Stromal cell of bone marrow (primary cell): ENCODE measurements at regions not wholly inside any gene's neighbourhood (a gene's known extent, or its start where the extent isn't known, plus 50 kb on each side); places are given as distances from the start of the nearest gene placed in this dataset.
A peak's percentile ranks its signal among the peaks of the same experiment; 100 is the strongest.
"Not testable (repeated sequence)": the region's sequence is repeated elsewhere in the genome, so short reads cannot be mapped to it uniquely, and the experiment has no call there.

Source experiments
- DNase-seq: peaks from one replicate; pipeline ENCODE4 v3.0.0-alpha.2; 2012; ENCODE audit warnings: low read depth

DNA sequence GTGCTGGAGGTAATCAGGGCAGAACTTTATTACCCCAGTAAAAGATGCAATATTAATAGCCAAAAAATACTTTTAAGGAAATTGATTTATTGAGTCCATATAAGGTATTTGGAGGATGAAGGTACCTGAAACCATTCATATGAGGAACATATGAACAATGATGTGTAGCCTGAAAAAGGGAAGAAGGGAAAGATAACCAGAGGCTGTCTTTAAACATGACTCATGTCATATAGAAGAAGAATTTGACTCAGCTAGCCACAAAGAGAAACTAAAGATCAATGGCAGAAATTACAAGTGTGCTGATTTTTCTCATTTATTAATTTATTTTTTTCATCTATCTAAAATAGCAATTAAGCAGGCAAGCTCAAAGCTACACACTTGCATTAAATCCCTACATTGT is 136.2 kb upstream of the DUSP10 start:
- no peak for DNase-seq

GRCh38 chr1:221877311-221877710 is 135.4 kb upstream of the DUSP10 start:
- DNase-seq, result no peak

DNA sequence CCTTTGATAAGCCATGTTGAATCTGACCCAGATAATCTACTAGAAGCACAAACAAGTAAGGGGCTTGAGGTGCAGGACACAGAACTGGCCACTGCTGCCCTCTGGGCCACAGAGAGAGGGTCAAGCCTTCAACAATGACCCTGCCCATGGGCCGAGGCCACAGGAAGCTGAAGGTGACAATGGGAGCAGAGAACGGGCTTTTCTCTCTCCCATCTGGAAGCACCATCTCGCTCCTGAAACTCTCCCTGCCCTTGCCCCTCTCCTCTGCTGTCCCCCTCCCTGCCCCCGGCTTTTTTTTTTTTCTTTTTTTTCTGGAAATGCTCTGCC is 133.1 kb upstream of the DUSP10 start:
- DNase-seq, result no peak

DNA sequence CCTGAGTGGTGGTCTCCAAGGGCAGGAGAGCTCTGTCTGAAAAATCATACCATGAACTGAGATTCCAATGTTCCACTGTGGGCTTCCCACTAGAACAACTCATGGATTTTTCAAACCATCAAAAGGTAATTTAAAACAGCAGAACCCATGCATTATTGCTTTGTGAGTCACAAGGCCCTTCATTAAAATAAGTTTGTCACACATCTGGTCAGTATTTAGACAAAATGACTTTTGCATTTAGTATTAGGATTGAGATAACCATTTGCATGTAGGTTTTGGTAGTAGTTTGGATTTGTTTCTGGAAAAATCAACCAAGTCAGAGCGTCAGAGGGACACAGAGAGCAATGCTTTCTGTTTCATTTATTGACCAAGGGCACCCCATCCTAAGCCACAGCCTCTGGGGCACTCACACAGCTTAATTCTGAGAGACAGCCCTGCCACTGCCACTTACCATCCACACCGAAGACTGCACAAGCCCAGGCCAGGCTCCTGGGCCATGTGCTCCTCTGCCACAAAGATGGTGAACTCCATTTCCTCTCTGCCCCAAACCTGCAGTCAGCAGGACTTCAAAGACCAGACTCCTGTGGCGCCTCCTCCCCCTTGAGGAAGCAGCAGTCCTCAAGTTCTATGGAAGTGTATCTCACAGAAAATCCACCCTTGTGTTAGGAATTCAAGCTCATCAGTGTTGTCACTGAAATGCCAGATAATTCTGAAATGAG is 132.6 kb upstream of the DUSP10 start:
- DNase-seq, result peak; percentile 18

DNA sequence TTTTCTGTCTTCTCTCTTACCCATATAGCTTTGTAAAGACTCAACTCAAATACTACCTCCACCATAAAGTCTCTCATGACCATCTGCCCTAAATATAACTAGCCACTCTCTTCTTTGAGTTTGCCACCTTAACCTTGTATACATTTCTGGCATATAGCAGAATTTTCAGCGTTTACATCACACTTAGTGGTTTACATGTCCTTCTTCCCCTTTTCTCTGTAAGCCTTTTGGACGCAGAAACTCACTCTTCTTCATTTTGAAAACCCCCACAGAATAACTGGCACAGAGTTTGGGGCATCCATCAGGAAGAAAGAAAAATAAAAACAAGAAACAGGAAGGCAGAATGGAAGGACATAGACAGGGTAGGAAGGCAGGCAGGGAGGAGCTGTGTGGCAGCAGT is 131.8 kb upstream of the DUSP10 start:
- DNase-seq, result no peak

- DNase-seq, result no peak
Observed at GRCh38 chr1:221871056-221871455, 129.2 kb upstream of the DUSP10 start.

DNA sequence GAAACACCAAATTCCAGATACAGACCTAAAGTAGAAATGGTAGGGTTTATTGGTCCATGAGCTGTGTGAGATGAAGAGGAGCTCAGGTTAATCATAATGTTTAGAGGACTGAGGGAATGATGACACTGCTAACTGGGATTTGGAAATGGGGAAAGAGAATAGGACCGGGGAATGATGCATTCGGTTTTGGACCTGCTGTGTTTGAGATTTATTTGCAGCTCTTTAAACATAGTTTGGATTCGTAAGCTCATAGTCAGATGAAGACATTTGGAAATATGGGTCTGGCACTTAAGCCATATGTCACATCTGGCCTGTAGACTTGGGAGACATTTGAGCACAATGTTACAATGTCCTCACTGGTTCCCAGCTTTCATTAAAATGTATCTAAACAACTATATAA is 127.9 kb upstream of the DUSP10 start:
- peak; percentile 18 for DNase-seq

DNA sequence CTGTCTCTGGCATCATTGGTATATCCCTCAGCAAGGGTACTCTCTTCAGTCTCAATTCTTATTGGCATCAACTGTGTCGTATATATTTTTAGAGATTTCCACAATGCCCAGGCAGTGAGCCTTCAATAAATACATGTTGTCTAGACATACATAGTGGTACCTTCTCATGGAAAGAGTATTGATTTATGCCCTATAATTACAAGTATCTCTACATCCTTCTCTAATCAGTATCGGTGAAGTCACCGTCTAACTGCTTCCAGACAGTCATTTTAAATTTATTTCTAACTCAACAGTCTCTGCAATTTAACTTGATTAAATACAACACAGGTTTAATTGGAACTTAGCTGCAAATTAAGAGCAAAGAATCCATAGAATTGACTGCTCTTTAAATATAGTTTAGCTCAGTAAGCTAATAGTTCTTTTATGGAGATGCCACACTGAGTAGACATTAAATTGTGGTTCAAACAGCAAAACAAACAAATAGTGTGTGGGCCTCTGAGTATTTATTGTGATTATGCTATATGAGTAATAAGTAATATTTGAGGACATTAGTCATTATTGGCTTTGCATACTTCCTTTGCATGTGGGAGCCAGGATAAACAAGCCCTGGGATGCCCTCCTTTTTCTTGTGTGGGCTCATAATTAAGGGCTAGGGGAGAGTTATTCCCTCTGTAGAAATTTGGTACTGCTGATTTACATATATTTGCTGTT is 126.9 kb upstream of the DUSP10 start:
- DNase-seq, result peak; percentile 62

- no peak for DNase-seq
Observed at GRCh38 chr1:221867003-221867402, 125.1 kb upstream of the DUSP10 start.

GRCh38 chr1:221865808-221866207 is 123.9 kb upstream of the DUSP10 start:
- DNase-seq, result no peak

GRCh38 chr1:221863635-221864034 is 121.7 kb upstream of the DUSP10 start:
- no peak for DNase-seq

DNA sequence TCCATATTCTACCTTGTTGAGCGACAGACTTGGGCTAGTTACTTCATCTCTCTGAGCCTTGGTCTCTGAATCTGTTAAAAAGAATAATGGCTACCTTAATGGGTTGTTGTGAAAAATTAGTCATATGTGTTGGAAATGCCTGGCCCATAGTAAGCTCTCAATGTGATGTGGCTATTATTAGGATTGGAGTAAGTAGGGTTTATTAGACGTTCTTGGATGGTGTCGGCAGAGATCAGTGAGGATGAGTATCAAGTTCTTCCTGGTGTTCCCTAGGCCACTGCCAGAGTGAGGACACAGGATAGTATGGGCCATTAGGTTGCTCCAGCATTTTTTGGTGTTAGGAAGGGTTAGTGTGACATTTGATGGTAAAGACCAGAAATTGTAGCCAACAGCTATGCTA is 121.1 kb upstream of the DUSP10 start:
- DNase-seq, result no peak

DNA sequence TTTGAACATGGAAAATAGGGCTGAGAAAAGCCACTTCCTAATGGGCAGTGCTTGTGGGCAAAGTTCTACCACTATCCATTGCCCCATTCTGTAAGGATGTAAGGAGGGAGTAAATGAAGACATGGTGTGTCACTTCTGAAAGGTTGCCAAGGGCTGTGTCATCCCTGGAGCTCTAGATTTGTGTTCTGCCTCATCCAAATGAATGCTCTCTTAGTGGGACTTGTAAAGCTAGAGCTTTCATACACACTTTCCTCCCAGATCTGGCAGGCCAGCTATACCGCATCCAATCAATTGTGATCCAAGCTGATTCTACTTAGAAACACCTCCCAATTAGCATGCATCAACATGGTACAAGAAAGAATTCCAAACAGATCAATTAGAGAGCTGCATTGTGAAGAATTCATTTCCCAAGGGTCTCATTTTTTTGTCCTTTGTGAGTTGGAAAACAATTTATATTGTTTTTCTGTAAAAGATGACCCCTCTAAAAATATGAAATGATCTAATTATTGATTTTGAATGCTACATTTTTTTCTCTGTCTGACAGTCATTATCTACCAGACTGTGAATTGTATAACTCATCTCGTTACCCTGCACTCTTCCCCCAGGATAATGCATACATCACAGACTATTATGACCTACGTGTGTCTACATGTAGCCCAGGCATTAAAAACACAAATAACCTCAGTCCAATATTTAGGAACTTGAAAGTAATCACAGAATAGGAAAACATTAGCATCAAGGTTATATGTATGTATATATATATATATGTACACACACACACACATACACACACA is 117.1 kb upstream of the DUSP10 start:
- peak; percentile 92 for DNase-seq

- DNase-seq, result not testable (repeated sequence)
Observed at GRCh38 chr1:221857094-221857444, 115.2 kb upstream of the DUSP10 start.

- DNase-seq, result no peak
Observed at GRCh38 chr1:221856228-221857093, 114.6 kb upstream of the DUSP10 start.

DNA sequence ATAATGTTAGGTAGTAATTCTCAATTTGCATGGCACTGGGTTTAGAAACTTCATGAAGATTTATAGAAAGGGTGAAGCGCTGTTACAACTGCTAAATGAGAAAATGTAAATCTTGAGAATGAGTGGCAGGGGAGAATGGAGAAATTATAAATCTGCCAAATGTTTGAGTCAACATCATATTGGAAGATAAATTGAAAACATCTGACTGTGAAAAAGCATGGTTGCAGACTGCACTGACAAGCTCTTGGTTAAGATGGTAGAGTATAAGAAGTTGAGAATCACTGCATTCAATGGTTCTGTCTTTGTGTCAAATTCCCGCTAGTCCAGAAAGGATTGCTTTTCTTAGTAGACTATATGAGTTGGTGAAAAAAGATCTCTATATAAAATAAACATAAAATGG is 113.3 kb upstream of the DUSP10 start:
- DNase-seq, result no peak

GRCh38 chr1:221851336-221851735 is 109.4 kb upstream of the DUSP10 start:
- DNase-seq, result no peak

- no peak for DNase-seq
Observed at GRCh38 chr1:221850470-221851187, 108.7 kb upstream of the DUSP10 start.

DNA sequence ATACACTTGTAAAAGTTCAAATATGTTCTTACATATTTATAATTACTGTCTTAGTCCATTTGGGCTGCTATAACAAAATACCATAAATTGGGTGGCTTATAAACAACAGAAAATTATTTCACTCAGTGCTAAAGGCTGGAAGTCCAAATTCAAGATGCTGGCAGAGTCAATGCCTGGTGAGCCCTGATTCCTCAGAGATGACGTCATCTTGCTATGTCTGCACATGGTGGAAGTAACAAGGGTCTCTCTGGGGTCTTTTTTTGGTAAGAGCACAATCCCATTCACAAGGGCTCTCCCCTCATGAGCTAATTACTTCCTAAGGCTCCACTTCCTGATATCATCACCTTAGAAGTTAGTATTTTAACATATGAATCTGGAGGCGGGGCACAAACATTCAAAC is 108.0 kb upstream of the DUSP10 start:
- DNase-seq, result no peak

- DNase-seq, result no peak
Observed at GRCh38 chr1:221849110-221849509, 107.2 kb upstream of the DUSP10 start.

GRCh38 chr1:221847676-221848075 is 105.8 kb upstream of the DUSP10 start:
- no peak for DNase-seq
